Renal pelvis (tissue), 1 donor: ENCODE measurements at regions not wholly inside any gene's neighbourhood (a gene's known extent, or its start where the extent isn't known, plus 50 kb on each side); places are given as distances from the start of the nearest gene placed in this dataset.

Source experiments
- DNase-seq: peaks from one replicate; pipeline ENCODE4 v3.0.0-alpha.2; 2013

- DNase-seq = no peak
These were observed 629.0 kb downstream of the TBC1D22A start for GRCh38 chr22:47391169-47392053.

- no peak for DNase-seq
These were observed 627.8 kb downstream of the TBC1D22A start for GRCh38 chr22:47390026-47390970.

GRCh38 chr22:47389201-47389600, 626.8 kb downstream of the TBC1D22A start:
- no peak for DNase-seq

GRCh38 chr22:47388778-47389177, 626.3 kb downstream of the TBC1D22A start:
- no peak for DNase-seq

- no peak for DNase-seq
These were observed 625.9 kb downstream of the TBC1D22A start for GRCh38 chr22:47388331-47388730.

- DNase-seq = no peak
These were observed 624.5 kb downstream of the TBC1D22A start for GRCh38 chr22:47386812-47387510.

- no peak for DNase-seq
These were observed 622.5 kb downstream of the TBC1D22A start for GRCh38 chr22:47384977-47385376.

- no peak for DNase-seq
These were observed 619.9 kb downstream of the TBC1D22A start for GRCh38 chr22:47382164-47382890.

GRCh38 chr22:47381240-47381639, 618.8 kb downstream of the TBC1D22A start:
- DNase-seq = no peak

- no peak for DNase-seq
These were observed 618.2 kb downstream of the TBC1D22A start for GRCh38 chr22:47380692-47381091.

GRCh38 chr22:47379037-47379436, 616.6 kb downstream of the TBC1D22A start:
- DNase-seq = no peak

- DNase-seq = no peak
These were observed 615.6 kb downstream of the TBC1D22A start for GRCh38 chr22:47377926-47378560.

GRCh38 chr22:47376901-47377505, 614.6 kb downstream of the TBC1D22A start:
- DNase-seq = no peak

GRCh38 chr22:47376322-47376700, 613.9 kb downstream of the TBC1D22A start:
- DNase-seq = no peak

GRCh38 chr22:47375621-47376321, 613.3 kb downstream of the TBC1D22A start:
- no peak for DNase-seq

GRCh38 chr22:47374901-47375575, 612.6 kb downstream of the TBC1D22A start:
- DNase-seq = no peak

- DNase-seq = no peak
These were observed 611.9 kb downstream of the TBC1D22A start for GRCh38 chr22:47374273-47374771.

- DNase-seq = no peak
These were observed 611.3 kb downstream of the TBC1D22A start for GRCh38 chr22:47373648-47374272.
